ENCODE measurements at regions not wholly inside any gene's neighbourhood (a gene's known extent, or its start where the extent isn't known, plus 50 kb on each side); places are given as distances from the start of the nearest gene placed in this dataset.

DNA sequence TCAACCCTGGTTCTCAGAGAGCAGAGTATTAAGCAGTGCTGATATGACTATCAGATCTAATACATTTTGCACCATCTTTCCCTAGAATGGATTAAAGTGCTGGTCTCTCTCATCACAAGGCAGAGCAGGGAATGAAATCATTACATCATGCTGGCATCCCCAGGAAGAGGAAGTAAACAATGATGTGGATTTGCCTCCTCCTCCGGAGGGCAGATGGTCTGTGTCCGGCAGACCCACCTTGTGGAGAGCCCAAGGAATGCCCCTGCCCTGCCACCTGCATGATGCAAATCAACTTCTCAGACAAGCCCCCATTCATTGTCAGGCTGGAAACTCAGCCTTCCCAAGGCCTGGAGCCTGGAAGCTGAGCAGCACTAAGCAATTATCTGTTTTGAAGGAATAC, 1149.1 kb downstream of the VRK1 start:
- TF ChIP-seq, protein P1, sequence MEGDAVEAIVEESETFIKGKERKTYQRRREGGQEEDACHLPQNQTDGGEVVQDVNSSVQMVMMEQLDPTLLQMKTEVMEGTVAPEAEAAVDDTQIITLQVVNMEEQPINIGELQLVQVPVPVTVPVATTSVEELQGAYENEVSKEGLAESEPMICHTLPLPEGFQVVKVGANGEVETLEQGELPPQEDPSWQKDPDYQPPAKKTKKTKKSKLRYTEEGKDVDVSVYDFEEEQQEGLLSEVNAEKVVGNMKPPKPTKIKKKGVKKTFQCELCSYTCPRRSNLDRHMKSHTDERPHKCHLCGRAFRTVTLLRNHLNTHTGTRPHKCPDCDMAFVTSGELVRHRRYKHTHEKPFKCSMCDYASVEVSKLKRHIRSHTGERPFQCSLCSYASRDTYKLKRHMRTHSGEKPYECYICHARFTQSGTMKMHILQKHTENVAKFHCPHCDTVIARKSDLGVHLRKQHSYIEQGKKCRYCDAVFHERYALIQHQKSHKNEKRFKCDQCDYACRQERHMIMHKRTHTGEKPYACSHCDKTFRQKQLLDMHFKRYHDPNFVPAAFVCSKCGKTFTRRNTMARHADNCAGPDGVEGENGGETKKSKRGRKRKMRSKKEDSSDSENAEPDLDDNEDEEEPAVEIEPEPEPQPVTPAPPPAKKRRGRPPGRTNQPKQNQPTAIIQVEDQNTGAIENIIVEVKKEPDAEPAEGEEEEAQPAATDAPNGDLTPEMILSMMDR (IDR thresholded peaks at IDR 0.05; ENCODE audit: extremely low read depth in 1 of 2, insufficient read depth in 1 of 2, low read depth in 1 of 2, low read length in 2 of 2) = no peak
- no peak for TF ChIP-seq POLR2AphosphoS5 (IDR thresholded peaks at IDR 0.05; ENCODE audit: insufficient read depth, low read depth, low read length)
- TF ChIP-seq EZH2 (IDR thresholded peaks at IDR 0.05; ENCODE audit: borderline replicate concordance, low read depth, low read length, severe bottlenecking) = no peak
- no peak for TF ChIP-seq POLR2A (IDR thresholded peaks at IDR 0.05; ENCODE audit: low read depth, low read length)
